Central memory CD8-positive, alpha-beta T cell (primary cell): ENCODE measurements at regions not wholly inside any gene's neighbourhood (a gene's known extent, or its start where the extent isn't known, plus 50 kb on each side); places are given as distances from the start of the nearest gene placed in this dataset.
"Not testable (repeated sequence)": the region's sequence is repeated elsewhere in the genome, so short reads cannot be mapped to it uniquely, and the experiment has no call there.

Experiments used
- ATAC-seq: fragments of 150-1000 bp; cut with Tn5 transposase; replicated peaks from 2 replicates; pipeline ENCODE4 v1.10.0; 2022; ENCODE audit warnings: mild to moderate bottlenecking, moderate FRiP score, moderate number of reproducible peaks; ENCODE audit not compliant: poor library complexity, severe bottlenecking; ENCODE audit errors: extremely low read depth
- DNase-seq, 2 donors: peaks; one replicate each; pipeline ENCODE4 v3.0.0; 2021; ENCODE audit warnings: low spot score in 2 of 2
- H3K27ac Mint-ChIP-seq: one replicate; pipeline ENCODE4 v1.8.0; 2022; ENCODE audit warnings: low read depth, mild to moderate bottlenecking, moderate library complexity, mixed read lengths
- H3K27me3 Mint-ChIP-seq: one replicate; pipeline ENCODE4 v1.8.0; 2022; ENCODE audit warnings: mixed read lengths
- H3K36me3 Mint-ChIP-seq: one replicate; pipeline ENCODE4 v1.8.0; 2022; ENCODE audit warnings: mild to moderate bottlenecking, moderate library complexity, mixed read lengths; ENCODE audit not compliant: insufficient read depth
- H3K4me1 Mint-ChIP-seq: one replicate; pipeline ENCODE4 v1.8.0; 2022; ENCODE audit warnings: mixed read lengths
- H3K4me3 Mint-ChIP-seq: one replicate; pipeline ENCODE4 v1.8.0; 2022; ENCODE audit warnings: mild to moderate bottlenecking, moderate library complexity, mixed read lengths
- H3K9me3 Mint-ChIP-seq: one replicate; pipeline ENCODE4 v1.8.0; 2022; ENCODE audit warnings: mixed read lengths

DNA sequence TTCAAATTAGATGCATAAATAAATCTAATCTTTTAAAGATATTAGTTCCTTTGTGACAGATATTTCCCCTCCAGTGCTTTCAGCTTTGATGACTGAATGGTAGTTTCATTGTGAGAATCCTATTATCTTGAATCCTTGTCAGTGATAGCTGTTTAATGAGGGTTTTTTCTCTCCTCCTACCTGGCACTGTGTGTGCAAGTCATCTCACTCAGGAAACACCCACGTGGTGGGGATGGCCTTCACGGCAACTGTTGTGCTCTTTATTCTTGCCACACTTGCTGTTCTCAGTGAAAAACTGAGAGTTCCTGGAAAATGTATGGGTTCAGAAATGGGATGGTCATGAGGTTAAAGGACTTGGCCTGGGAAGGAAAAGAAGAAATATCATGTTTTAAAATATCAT is 129.9 kb downstream of the SPRY1 start:
- no peak overlapping the region for H3K27ac Mint-ChIP-seq
- no peaks in the 10 kb centered on the region for H3K27me3 Mint-ChIP-seq
- DNase-seq (no peak), ATAC-seq (no peak)
- H3K36me3 Mint-ChIP-seq: no peaks in the 10 kb centered on the region
- no peaks in the 10 kb centered on the region for H3K4me1 Mint-ChIP-seq
- no peak overlapping the region for H3K4me3 Mint-ChIP-seq
- H3K9me3 Mint-ChIP-seq: no peaks in the 10 kb centered on the region

DNA sequence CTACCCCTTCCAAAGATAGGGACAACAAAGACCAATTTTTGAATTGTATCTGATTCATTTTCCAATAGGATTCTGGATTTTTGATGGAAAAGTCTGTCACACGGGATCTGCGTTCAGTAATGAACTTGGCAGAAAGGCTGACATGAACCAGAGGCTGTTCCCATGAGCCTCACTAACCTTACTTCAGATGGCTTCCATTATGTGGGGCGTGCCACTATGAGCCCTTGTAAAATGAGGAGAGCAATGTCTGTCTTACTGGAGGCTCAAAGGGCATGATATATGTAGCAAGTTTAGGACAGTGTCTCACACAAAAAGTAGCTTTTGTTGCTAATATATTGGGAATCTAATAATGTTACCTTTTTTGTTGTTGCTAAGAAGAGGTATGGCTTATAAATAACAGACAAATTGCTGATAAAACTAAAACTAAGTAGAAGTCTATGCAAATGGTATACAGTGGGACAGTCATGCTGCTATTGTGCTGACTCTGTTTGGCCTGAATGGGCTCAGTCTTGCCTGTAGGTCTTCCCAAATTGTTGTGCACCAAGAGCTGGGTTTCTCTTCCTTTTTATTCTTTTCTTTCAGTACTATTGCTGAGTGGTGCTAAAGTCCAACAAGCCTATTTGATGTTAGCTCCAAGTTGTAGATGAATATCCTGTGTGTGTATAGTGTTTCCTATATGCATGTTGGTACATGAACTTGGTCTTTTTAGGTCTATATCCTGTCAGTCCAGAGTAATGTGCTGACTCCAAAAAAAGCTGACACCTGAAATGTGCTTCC is 132.1 kb downstream of the SPRY1 start:
- Mint-ChIP-seq H3K27ac (no peak overlapping the region), H3K4me3 (no peak overlapping the region), H3K9me3 (no peaks in the 10 kb centered on the region), H3K36me3 (no peaks in the 10 kb centered on the region), H3K4me1 (no peaks in the 10 kb centered on the region), H3K27me3 (no peaks in the 10 kb centered on the region)
- ATAC-seq (no peak), DNase-seq (no peak)

- H3K9me3 Mint-ChIP-seq: no peaks in the 10 kb centered on the region
- H3K4me3 Mint-ChIP-seq: no peak overlapping the region
- DNase-seq (no peak), ATAC-seq (no peak)
- H3K4me1 Mint-ChIP-seq: no peaks in the 10 kb centered on the region
- no peak overlapping the region for H3K27ac Mint-ChIP-seq
- H3K36me3 Mint-ChIP-seq: no peaks in the 10 kb centered on the region
- no peaks in the 10 kb centered on the region for H3K27me3 Mint-ChIP-seq
Observed at GRCh38 chr4:123529278-123529568, 132.6 kb downstream of the SPRY1 start.

GRCh38 chr4:123530357-123530756 is 133.8 kb downstream of the SPRY1 start:
- no peak for DNase-seq
- H3K9me3 Mint-ChIP-seq: no peaks in the 10 kb centered on the region
- H3K4me1 Mint-ChIP-seq: no peaks in the 10 kb centered on the region
- no peaks in the 10 kb centered on the region for H3K27me3 Mint-ChIP-seq
- H3K36me3 Mint-ChIP-seq: no peaks in the 10 kb centered on the region
- H3K4me3 Mint-ChIP-seq: no peak overlapping the region
- ATAC-seq: no peak
- H3K27ac Mint-ChIP-seq: no peak overlapping the region

DNA sequence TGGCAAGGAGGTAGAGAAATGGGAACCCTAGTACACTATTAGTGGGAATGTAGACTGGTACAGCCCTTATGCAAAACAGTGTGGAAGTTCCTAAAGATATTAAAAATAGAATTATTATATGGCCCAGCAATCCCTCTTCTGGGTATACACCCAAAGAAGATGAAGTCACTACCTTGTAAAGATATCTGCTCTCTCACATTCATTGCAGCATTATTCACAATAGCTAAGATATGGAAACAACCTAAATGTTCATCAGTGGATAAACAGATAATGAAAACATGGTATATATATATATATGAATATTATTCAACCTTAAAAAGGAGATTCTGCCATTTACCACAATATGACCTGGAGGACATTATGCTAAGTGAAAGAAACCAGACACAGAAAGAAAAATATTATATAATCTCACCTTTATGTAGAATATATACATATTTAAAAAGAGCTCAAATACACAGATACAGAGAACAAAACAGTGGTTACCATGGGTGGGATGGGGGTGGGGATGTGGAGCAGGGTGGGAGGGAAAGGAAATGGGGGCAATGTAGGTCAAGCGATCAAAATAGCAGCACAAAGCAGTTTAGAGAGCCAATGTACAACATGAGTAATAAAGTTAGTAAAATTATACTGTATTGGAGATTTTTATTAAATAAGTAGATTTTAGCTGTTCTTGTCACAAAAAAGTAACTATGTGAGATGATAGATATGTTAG is 138.6 kb downstream of the SPRY1 start:
- ATAC-seq (no peak), DNase-seq (no peak)
- Mint-ChIP-seq H3K4me3 (no peak overlapping the region), H3K36me3 (no peaks in the 10 kb centered on the region), H3K27ac (no peak overlapping the region), H3K4me1 (no peaks in the 10 kb centered on the region), H3K27me3 (no peaks in the 10 kb centered on the region), H3K9me3 (peaks cover 10% of the 10 kb centered on the region)

- Mint-ChIP-seq H3K4me3 (no peak overlapping the region), H3K9me3 (peaks cover 10% of the 10 kb centered on the region), H3K27ac (no peak overlapping the region), H3K4me1 (no peaks in the 10 kb centered on the region), H3K27me3 (no peaks in the 10 kb centered on the region), H3K36me3 (no peaks in the 10 kb centered on the region)
- no peak for DNase-seq
- ATAC-seq: no peak
Observed at GRCh38 chr4:123536225-123536624, 139.6 kb downstream of the SPRY1 start.

DNA sequence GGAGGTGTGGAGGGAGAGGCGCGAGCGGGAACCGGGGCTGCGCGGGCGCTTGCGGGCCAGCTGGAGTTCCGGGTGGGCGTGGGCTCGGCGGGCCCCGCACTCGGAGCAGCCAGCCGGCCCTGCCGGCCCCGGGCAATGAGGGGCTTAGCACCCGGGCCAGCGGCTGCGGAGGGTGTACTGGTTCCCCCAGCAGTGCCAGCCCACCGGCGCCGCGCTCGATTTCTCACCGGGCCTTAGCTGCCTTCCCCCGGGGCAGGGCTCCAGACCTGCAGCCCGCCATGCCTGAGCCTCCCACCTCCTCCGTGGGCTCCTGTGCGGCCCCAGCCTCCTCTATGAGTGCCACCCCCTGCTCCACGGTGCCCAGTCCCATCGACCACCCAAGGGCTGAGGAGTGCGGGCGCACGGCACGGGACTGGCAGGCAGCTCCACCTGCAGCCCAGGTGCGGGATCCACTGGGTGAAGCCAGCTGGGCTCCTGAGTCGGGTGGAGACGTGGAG is 141.4 kb downstream of the SPRY1 start:
- H3K4me3 Mint-ChIP-seq, ATAC-seq: not testable (repeated sequence)

GRCh38 chr4:123545667-123546572 is 149.3 kb downstream of the SPRY1 start:
- Mint-ChIP-seq H3K36me3 (no peaks in the 10 kb centered on the region), H3K9me3 (peaks cover 5% of the 10 kb centered on the region), H3K4me3 (no peak overlapping the region), H3K27me3 (no peaks in the 10 kb centered on the region), H3K4me1 (no peaks in the 10 kb centered on the region), H3K27ac (no peak overlapping the region)
- ATAC-seq: no peak
- DNase-seq: no peak

More for the DNA sequence above, 141.4 kb downstream of the SPRY1 start:
- not testable (repeated sequence) for H3K27ac Mint-ChIP-seq, H3K9me3 Mint-ChIP-seq, H3K27me3 Mint-ChIP-seq, DNase-seq, H3K4me1 Mint-ChIP-seq, H3K36me3 Mint-ChIP-seq

DNA sequence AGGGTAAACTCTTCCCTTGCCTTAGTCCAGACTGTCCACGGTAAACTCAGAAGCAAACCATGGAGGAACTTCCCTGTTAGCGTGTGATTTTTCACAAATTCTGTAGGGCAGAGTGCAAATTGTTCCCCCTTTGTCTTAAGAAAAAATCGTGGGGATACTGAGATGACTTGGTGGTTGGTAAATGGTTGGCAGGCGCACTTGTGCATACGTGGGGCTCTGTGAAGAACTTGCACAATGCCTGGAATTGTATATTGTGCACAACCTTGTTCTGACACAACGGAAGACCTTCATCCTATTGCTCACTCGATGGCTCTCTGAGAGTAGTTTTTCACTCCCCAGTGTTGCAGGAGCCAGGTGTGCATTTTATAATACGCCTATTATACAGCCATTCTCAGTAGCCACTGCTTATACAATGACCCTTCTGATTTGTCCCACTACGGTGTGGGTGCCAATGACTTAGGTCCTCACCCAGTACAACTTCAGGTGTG is 150.0 kb downstream of the SPRY1 start:
- Mint-ChIP-seq H3K27ac (no peak overlapping the region), H3K4me3 (no peak overlapping the region)
- ATAC-seq: no peak

GRCh38 chr4:123547216-123548165 is 150.9 kb downstream of the SPRY1 start:
- no peaks in the 10 kb centered on the region for H3K27me3 Mint-ChIP-seq
- H3K4me1 Mint-ChIP-seq: no peaks in the 10 kb centered on the region
- H3K4me3 Mint-ChIP-seq: no peak overlapping the region
- H3K27ac Mint-ChIP-seq: no peak overlapping the region
- H3K36me3 Mint-ChIP-seq: no peaks in the 10 kb centered on the region
- peaks cover 5% of the 10 kb centered on the region for H3K9me3 Mint-ChIP-seq
- DNase-seq (no peak), ATAC-seq (no peak)

More for the DNA sequence above, 150.0 kb downstream of the SPRY1 start:
- H3K9me3 Mint-ChIP-seq: peaks cover 5% of the 10 kb centered on the region
- no peaks in the 10 kb centered on the region for H3K36me3 Mint-ChIP-seq
- no peaks in the 10 kb centered on the region for H3K4me1 Mint-ChIP-seq
- no peaks in the 10 kb centered on the region for H3K27me3 Mint-ChIP-seq
- no peak for DNase-seq

- ATAC-seq (no peak), DNase-seq (no peak)
- Mint-ChIP-seq H3K36me3 (no peaks in the 10 kb centered on the region), H3K4me3 (no peak overlapping the region), H3K9me3 (peaks cover 5% of the 10 kb centered on the region), H3K27me3 (no peaks in the 10 kb centered on the region), H3K27ac (no peak overlapping the region), H3K4me1 (no peaks in the 10 kb centered on the region)
Observed at GRCh38 chr4:123553279-123553678, 156.7 kb downstream of the SPRY1 start.
